T-helper 1 cell (primary cell): ENCODE measurements at regions not wholly inside any gene's neighbourhood (a gene's known extent, or its start where the extent isn't known, plus 50 kb on each side); places are given as distances from the start of the nearest gene placed in this dataset.

Experiments used
- DNase-seq, 5 donors: peaks; one replicate each; pipeline ENCODE4 v3.0.0-alpha.2; 2012 to 2020

- DNase-seq = no peak
These were observed 56.3 kb downstream of the SLC24A2 start for GRCh38 chr9:19732441-19732951.

GRCh38 chr9:19728101-19728500 lies 60.7 kb downstream of the SLC24A2 start:
- no peak for DNase-seq

GRCh38 chr9:19725970-19726369 lies 62.9 kb downstream of the SLC24A2 start:
- DNase-seq = no peak

GRCh38 chr9:19720377-19720776 lies 68.5 kb downstream of the SLC24A2 start:
- no peak for DNase-seq

GRCh38 chr9:19703702-19704101 lies 85.1 kb downstream of the SLC24A2 start:
- DNase-seq = no peak

GRCh38 chr9:19701991-19702390 lies 86.8 kb downstream of the SLC24A2 start:
- no peak for DNase-seq

GRCh38 chr9:19701274-19701673 lies 87.6 kb downstream of the SLC24A2 start:
- no peak for DNase-seq

- no peak for DNase-seq
These were observed 88.1 kb downstream of the SLC24A2 start for GRCh38 chr9:19700699-19701098.

- no peak for DNase-seq
These were observed 89.1 kb downstream of the SLC24A2 start for GRCh38 chr9:19699756-19700155.

- DNase-seq = no peak
These were observed 89.9 kb downstream of the SLC24A2 start for GRCh38 chr9:19698960-19699359.

GRCh38 chr9:19694601-19695000 lies 94.2 kb downstream of the SLC24A2 start:
- DNase-seq = no peak

- DNase-seq = no peak
These were observed 98.7 kb downstream of the SLC24A2 start for GRCh38 chr9:19690128-19690527.

GRCh38 chr9:19689328-19690101 lies 99.3 kb downstream of the SLC24A2 start:
- DNase-seq = no peak

GRCh38 chr9:19683715-19684114 lies 105.1 kb downstream of the SLC24A2 start:
- no peak for DNase-seq

GRCh38 chr9:19682397-19682796 lies 106.4 kb downstream of the SLC24A2 start:
- no peak for DNase-seq

- DNase-seq = no peak
These were observed 107.0 kb downstream of the SLC24A2 start for GRCh38 chr9:19681846-19682245.

- DNase-seq = no peak
These were observed 110.9 kb downstream of the SLC24A2 start for GRCh38 chr9:19677924-19678323.

GRCh38 chr9:19675492-19675891 lies 113.3 kb downstream of the SLC24A2 start:
- DNase-seq = no peak

- no peak for DNase-seq
These were observed 122.3 kb downstream of the SLC24A2 start for GRCh38 chr9:19666575-19666974.

GRCh38 chr9:19665146-19665863 lies 123.5 kb downstream of the SLC24A2 start:
- DNase-seq = peak in 1 of 5 donors; percentile 74

- no peak for DNase-seq
These were observed 125.3 kb downstream of the SLC24A2 start for GRCh38 chr9:19663570-19663969.

- DNase-seq = no peak
These were observed 126.6 kb downstream of the SLC24A2 start for GRCh38 chr9:19662213-19662612.

GRCh38 chr9:19660019-19660418 lies 128.8 kb downstream of the SLC24A2 start:
- DNase-seq = no peak

GRCh38 chr9:19656704-19657103 lies 132.1 kb downstream of the SLC24A2 start:
- DNase-seq = no peak
